ENCODE measurements at regions not wholly inside any gene's neighbourhood (a gene's known extent, or its start where the extent isn't known, plus 50 kb on each side); places are given as distances from the start of the nearest gene placed in this dataset.

DNA sequence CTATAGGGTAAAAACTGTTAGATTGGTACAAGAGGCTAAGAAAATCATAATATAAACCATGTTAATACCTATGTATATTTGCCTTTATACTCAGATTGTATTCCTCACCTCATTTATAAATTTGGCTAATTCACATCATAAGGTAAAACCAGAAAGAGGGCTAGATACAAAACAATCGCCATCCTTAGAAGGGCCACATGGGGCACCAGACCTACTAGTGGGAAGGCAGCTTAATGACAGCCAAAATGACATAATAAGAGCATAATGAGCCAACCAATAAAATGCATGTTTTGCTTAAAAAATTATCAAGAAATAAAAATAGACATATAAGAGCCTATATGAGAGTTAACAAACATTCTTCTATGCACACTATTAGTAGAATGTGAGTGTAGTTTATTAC is 107.3 kb upstream of the PRDX4 start:
- POLR2A ChIA-PET, result no interaction called here
- Histone ChIP-seq H4K20me1 (replicated peaks; ENCODE audit: control insufficient read depth, extremely low read depth, insufficient read depth, low read length) (no peaks in the 10 kb centered on the region), H3K36me3 (ENCODE audit: control insufficient read depth in 2 of 2, extremely low read depth in 1 of 2, insufficient read depth in 2 of 2, low read length in 2 of 2) (no peaks in the 10 kb centered on the region), H3K4me2 (ENCODE audit: insufficient read depth, low read length) (no peak overlapping the region), H3K9me1 (replicated peaks; ENCODE audit: control insufficient read depth, extremely low read depth, insufficient read depth, low read length) (no peaks in the 10 kb centered on the region), H3K4me3 (replicated peaks in 1 of 3; ENCODE audit: insufficient read depth in 1 of 3, low read depth in 1 of 3, low read length in 3 of 3) (no peak overlapping the region), H3K27ac (ENCODE audit: insufficient read depth, low read depth, low read length) (no peak overlapping the region), H3K4me1 (ENCODE audit: control insufficient read depth, extremely low read depth, insufficient read depth, low read length) (no peaks in the 10 kb centered on the region), H2AFZ (ENCODE audit: low read depth, low read length) (no peak overlapping the region), H3K27me3 (ENCODE audit: control insufficient read depth in 2 of 2, insufficient read depth in 2 of 2, low read length in 2 of 2) (no peaks in the 10 kb centered on the region), H3K79me2 (ENCODE audit: control insufficient read depth, insufficient read depth, low read length) (no peaks in the 10 kb centered on the region), H3K9me3 (replicated peaks; ENCODE audit: control insufficient read depth, insufficient read depth, low read length) (no peaks in the 10 kb centered on the region), H3K9ac (replicated peaks; ENCODE audit: extremely low read depth, insufficient read depth, low read length) (no peak overlapping the region)
- dilution Hi-C loops (cut with MboI; ENCODE audit: extremely low pct_ligation_motif_present, low sequenced_read_pairs) (no loop called here), intact Hi-C loops (cut with micrococcal nuclease) (loop anchor here (10.0 kb wide), 1 partner anchor 155 kb away; no protein-coding TSS in a partner anchor)
- FAIRE-seq (no peak), DNase-seq (ENCODE audit: low read depth, low spot score) (no peak)
- no peak for TF ChIP-seq POLR2AphosphoS5 (IDR thresholded peaks at IDR 0.05; ENCODE audit: insufficient read depth, low read depth, low read length)
- TF ChIP-seq POLR2A (IDR thresholded peaks at IDR 0.05; ENCODE audit: low read depth, low read length), result no peak
- CTCF ChIA-PET, result no interaction called here
- BruUV-seq (replicated peaks), result no TSS peak

DNA sequence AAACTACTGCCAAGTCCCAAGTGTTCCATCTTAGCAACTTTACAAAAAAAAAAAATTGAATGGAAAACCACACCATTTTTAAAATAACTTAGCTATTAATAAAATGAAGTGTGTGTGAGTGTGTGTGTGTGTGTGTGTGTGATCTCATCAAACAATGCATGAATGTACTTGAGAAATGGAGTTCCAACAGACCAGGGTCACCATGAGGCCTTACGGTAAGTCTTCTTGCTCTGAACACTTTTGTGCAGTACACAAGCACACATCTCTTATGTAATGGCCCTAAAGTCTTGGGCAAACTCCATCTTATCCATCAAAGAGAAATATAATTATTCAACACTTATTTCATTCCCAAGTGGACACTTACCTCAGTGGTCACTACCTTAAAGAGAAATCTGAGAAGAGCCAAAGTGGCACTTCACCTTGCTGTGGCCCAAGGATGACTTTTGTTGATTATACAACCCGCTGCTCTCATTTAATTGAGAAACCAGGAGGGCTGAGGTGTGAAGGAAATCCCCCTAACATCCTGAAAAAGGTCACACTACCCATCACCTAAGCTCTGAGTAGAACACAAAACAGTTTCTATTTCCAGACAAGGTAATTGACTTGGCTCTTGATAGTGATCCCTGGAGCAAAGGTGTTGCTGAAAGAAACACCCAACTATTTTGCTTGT is 96.5 kb upstream of the PRDX4 start:
- no peak overlapping the region for H3K27ac ChIP-seq (ENCODE audit: insufficient read depth, low read depth, low read length)
- no peaks in the 10 kb centered on the region for H3K9me1 ChIP-seq (replicated peaks; ENCODE audit: control insufficient read depth, extremely low read depth, insufficient read depth, low read length)
- POLR2A ChIA-PET, result no interaction called here
- H3K79me2 ChIP-seq (ENCODE audit: control insufficient read depth, insufficient read depth, low read length), result no peaks in the 10 kb centered on the region
- no peaks in the 10 kb centered on the region for H3K9me3 ChIP-seq (replicated peaks; ENCODE audit: control insufficient read depth, insufficient read depth, low read length)
- FAIRE-seq, result no peak
- intact Hi-C loops (cut with micrococcal nuclease), result no loop called here
- no TSS peak for BruUV-seq (replicated peaks)
- no peaks in the 10 kb centered on the region for H3K4me1 ChIP-seq (ENCODE audit: control insufficient read depth, extremely low read depth, insufficient read depth, low read length)
- dilution Hi-C loops (cut with MboI; ENCODE audit: extremely low pct_ligation_motif_present, low sequenced_read_pairs), result no loop called here
- no peak for TF ChIP-seq GATA2 (IDR thresholded peaks at IDR 0.05; ENCODE audit: insufficient read depth, insufficient read length, low read depth, low read length)
- TF ChIP-seq JUN (IDR thresholded peaks at IDR 0.05; ENCODE audit: borderline replicate concordance, insufficient read depth, insufficient read length, low read depth), result no peak
- TF ChIP-seq POLR2AphosphoS5 (IDR thresholded peaks at IDR 0.05; ENCODE audit: insufficient read depth, low read depth, low read length), result no peak
- no peak for TF ChIP-seq EZH2 (IDR thresholded peaks at IDR 0.05; ENCODE audit: borderline replicate concordance, low read depth, low read length, severe bottlenecking)
- TF ChIP-seq, protein P1, sequence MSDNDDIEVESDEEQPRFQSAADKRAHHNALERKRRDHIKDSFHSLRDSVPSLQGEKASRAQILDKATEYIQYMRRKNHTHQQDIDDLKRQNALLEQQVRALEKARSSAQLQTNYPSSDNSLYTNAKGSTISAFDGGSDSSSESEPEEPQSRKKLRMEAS (IDR thresholded peaks at IDR 0.05; ENCODE audit: insufficient read depth, insufficient read length), result no peak
- TF ChIP-seq, protein P2, sequence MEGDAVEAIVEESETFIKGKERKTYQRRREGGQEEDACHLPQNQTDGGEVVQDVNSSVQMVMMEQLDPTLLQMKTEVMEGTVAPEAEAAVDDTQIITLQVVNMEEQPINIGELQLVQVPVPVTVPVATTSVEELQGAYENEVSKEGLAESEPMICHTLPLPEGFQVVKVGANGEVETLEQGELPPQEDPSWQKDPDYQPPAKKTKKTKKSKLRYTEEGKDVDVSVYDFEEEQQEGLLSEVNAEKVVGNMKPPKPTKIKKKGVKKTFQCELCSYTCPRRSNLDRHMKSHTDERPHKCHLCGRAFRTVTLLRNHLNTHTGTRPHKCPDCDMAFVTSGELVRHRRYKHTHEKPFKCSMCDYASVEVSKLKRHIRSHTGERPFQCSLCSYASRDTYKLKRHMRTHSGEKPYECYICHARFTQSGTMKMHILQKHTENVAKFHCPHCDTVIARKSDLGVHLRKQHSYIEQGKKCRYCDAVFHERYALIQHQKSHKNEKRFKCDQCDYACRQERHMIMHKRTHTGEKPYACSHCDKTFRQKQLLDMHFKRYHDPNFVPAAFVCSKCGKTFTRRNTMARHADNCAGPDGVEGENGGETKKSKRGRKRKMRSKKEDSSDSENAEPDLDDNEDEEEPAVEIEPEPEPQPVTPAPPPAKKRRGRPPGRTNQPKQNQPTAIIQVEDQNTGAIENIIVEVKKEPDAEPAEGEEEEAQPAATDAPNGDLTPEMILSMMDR (IDR thresholded peaks at IDR 0.05; ENCODE audit: extremely low read depth in 1 of 2, insufficient read depth in 1 of 2, low read depth in 1 of 2, low read length in 2 of 2), result no peak
- no peak for TF ChIP-seq FOS (IDR thresholded peaks at IDR 0.05; ENCODE audit: borderline replicate concordance, insufficient read depth, low read length)
- no peak for TF ChIP-seq POLR2A (IDR thresholded peaks at IDR 0.05; ENCODE audit: low read depth, low read length)
- no peak for TF ChIP-seq MYC (IDR thresholded peaks at IDR 0.05; ENCODE audit: low read depth, low read length)
- no peak for DNase-seq (ENCODE audit: low read depth, low spot score)
- no peak overlapping the region for H3K4me2 ChIP-seq (ENCODE audit: insufficient read depth, low read length)
- H2AFZ ChIP-seq (ENCODE audit: low read depth, low read length), result no peak overlapping the region
- H3K36me3 ChIP-seq (ENCODE audit: control insufficient read depth in 2 of 2, extremely low read depth in 1 of 2, insufficient read depth in 2 of 2, low read length in 2 of 2), result no peaks in the 10 kb centered on the region
- no peak overlapping the region for H3K9ac ChIP-seq (replicated peaks; ENCODE audit: extremely low read depth, insufficient read depth, low read length)
- H3K27me3 ChIP-seq (ENCODE audit: control insufficient read depth in 2 of 2, insufficient read depth in 2 of 2, low read length in 2 of 2), result no peaks in the 10 kb centered on the region
- H3K4me3 ChIP-seq (replicated peaks in 1 of 3; ENCODE audit: insufficient read depth in 1 of 3, low read depth in 1 of 3, low read length in 3 of 3), result no peak overlapping the region
- H4K20me1 ChIP-seq (replicated peaks; ENCODE audit: control insufficient read depth, extremely low read depth, insufficient read depth, low read length), result no peaks in the 10 kb centered on the region
- CTCF ChIA-PET, result no interaction called here

All from endothelial cell of umbilical vein (primary cell).